Fibroblast of villous mesenchyme (primary cell): ENCODE measurements at regions not wholly inside any gene's neighbourhood (a gene's known extent, or its start where the extent isn't known, plus 50 kb on each side); places are given as distances from the start of the nearest gene placed in this dataset.

Source experiments
- DNase-seq: peaks from one replicate; pipeline ENCODE4 v3.0.0-alpha.2; 2010; ENCODE audit warnings: low read depth
- H3K4me3 ChIP-seq: 2 replicates; pipeline ENCODE4 v1.5.1; 2011; ENCODE audit warnings: low read depth, mild to moderate bottlenecking, low read length
- TF ChIP-seq, protein P1 (sequence below): IDR thresholded peaks from 2 replicates; pipeline ENCODE4 v1.5.1; 2012; ENCODE audit warnings: low read depth, mild to moderate bottlenecking, low read length; ENCODE audit not compliant: insufficient read depth

DNA sequence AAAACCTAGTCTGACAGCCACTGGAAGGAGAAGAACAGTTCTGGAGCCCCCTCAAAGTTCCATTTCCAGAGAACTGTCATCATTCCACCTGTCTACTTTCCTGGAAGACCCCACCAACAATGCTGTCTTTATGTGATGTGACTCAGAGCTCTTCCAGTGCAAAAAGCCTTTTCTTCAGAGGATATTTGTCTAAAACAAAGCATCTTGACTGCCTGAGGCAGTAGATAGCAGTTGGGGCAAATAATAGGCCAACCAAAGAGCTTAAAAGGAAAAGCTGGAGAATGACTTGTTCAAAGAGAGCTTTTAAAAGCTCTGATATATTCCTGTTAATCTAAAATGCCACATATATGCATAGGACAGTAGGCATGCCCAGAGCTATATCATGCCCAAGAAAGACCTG lies 62.6 kb downstream of the MIS18A start:
- TF ChIP-seq, protein P1, sequence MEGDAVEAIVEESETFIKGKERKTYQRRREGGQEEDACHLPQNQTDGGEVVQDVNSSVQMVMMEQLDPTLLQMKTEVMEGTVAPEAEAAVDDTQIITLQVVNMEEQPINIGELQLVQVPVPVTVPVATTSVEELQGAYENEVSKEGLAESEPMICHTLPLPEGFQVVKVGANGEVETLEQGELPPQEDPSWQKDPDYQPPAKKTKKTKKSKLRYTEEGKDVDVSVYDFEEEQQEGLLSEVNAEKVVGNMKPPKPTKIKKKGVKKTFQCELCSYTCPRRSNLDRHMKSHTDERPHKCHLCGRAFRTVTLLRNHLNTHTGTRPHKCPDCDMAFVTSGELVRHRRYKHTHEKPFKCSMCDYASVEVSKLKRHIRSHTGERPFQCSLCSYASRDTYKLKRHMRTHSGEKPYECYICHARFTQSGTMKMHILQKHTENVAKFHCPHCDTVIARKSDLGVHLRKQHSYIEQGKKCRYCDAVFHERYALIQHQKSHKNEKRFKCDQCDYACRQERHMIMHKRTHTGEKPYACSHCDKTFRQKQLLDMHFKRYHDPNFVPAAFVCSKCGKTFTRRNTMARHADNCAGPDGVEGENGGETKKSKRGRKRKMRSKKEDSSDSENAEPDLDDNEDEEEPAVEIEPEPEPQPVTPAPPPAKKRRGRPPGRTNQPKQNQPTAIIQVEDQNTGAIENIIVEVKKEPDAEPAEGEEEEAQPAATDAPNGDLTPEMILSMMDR: no peak
- DNase-seq: no peak

DNA sequence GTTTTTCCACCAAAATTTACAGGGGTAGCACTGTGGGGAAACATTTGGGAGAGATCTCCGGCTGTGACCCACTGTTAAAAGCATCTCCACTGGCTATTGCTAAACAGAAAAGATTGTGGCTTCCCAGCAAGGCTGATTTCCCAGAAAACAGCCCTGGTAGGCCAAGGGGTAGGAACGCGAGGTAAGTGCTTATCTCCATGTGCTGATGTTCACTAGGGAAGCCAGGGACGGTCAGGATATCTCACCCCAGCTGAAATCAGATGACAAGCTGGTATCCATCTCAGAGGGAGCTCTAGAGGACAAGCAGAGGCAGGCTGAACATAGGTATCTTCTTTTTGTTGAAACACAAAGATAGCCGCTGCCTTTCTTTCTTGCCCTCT lies 63.6 kb downstream of the MIS18A start:
- H3K4me3 ChIP-seq: no peak overlapping the region
- no peak for DNase-seq
- TF ChIP-seq, protein P1: no peak

More for the DNA sequence above, 62.6 kb downstream of the MIS18A start:
- no peak overlapping the region for H3K4me3 ChIP-seq

DNA sequence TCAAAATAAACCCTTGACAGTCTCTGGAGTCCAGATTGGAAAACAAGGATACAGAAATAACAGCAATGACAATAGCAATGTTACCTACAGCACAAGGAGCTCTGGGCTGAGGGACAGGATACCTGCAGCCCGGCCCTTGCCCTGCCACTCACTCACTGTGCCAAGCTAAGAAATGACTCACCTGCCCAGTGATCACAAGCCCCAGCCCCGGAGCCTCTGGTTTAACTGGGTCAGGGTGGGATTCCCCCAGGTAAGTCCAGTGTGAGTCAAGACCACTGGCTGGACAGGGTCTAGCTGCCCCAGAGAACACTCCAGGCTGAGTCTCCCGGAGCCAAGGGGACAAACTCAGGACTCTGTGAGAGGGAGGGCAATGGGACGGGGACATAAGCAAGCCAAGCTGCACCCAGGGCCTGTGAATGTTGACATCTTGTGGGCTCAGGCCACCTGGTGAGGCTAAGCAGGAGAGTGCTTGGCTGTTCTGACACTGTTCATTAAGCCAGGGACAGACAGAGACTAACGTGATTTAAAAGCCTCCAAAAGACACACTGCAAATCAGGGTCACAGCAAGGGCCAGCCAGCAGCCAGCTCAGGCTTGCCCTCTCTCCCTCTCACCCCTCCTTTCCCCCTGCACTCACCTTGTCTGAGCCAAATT lies 64.1 kb downstream of the MIS18A start:
- H3K4me3 ChIP-seq: no peak overlapping the region
- TF ChIP-seq, protein P1: no peak
- no peak for DNase-seq

DNA sequence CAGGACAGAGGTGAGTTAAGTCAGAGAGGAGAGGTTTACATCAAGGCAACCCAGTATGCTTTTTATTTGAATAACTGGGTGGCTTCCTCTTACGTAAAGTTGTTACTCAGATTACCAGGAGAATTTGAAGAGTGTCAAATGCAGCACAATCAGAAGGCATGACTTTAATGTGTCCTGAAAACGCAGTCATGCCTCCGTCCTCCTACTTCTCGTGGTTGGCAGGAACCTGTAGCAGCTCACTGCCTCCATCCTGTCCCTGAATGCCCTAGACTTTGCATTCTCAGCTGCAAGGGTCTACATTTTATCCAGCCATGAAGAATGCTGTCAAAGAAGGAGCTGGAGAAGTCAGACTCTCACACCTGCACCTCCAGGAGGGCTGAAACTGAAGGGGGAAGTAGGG lies 66.7 kb downstream of the MIS18A start:
- TF ChIP-seq, protein P1: no peak

DNA sequence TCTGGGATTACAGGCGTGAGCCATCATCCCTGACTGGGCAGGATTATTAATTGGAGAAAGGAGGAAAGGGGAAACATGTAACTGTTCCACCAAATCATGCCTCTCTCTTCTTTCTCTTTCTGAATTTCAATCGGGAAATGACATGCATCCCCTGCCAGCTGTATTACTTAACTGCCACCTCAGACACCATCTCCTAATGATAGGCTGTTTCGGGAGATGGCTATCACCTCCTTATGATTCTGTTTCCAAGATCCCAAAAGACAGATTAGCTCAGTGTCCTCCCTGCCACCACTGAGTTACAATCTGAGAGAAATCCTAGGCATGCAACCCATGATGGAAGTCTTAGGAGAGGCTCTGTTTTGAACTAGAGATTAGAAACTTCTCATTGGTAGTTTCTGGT lies 67.5 kb downstream of the MIS18A start:
- TF ChIP-seq, protein P1: no peak
- no peak for DNase-seq
- H3K4me3 ChIP-seq: no peak overlapping the region

More for the DNA sequence above, 66.7 kb downstream of the MIS18A start:
- no peak overlapping the region for H3K4me3 ChIP-seq
- no peak for DNase-seq

DNA sequence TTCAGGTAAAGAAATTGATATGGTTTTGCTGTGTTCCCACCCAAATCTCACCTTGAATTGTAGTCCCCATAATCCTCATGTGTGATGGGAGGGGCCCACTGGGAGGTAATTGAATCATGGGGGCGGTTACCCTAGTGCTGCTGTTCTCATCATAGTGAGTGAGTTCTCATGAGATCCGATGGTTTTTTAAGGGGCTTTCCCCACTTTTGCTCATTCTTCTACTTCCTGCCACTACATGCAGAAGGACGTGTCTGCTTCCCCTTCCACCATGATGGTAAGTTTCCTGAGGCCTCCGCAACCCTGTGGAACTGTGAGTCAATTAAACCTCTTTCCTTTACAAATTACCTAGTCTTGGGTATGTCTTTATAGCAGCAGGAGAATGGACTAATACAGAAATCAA lies 69.3 kb downstream of the MIS18A start:
- TF ChIP-seq, protein P1: no peak
- no peak for DNase-seq
- H3K4me3 ChIP-seq: no peak overlapping the region

DNA sequence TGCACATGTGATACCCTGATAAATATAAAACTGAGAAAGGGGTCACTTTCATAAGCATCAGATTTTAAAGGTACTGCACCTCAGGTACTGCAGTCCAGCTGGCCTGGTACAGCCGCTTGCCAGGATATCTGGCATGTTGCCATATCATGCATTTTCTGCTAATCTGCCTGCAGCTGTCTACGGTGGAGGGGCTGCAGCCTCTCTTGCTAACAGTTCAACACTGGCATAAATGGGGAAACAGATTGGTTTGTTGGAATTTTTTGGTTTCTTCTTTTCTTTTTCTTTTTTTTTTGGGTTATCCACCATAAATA lies 71.5 kb downstream of the MIS18A start:
- no peak overlapping the region for H3K4me3 ChIP-seq
- no peak for DNase-seq
- TF ChIP-seq, protein P1: no peak
